ENCODE measurements at regions not wholly inside any gene's neighbourhood (a gene's known extent, or its start where the extent isn't known, plus 50 kb on each side); places are given as distances from the start of the nearest gene placed in this dataset.
"Not testable (repeated sequence)": the region's sequence is repeated elsewhere in the genome, so short reads cannot be mapped to it uniquely, and the experiment has no call there.

DNA sequence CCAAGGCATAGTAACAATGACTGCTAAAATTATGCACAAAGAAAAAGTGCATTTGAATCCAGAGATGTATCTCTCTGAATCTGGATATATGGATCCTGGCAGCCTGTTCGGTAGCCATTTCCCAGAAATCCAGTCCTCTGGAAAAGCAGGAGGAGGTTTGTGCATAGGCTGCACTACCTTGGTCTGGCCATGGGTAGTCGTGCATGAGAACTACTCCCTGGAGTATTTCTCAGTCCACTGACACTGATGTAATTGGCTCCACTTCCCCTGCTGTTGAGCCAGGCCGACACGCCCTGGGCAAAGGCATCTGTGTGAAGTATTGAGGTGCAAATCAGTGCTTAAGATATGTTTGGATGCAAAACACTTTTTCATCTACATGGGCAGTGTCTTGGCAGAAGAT, 2793.8 kb downstream of the RPIA start:
- not testable (repeated sequence) for H3K56ac ChIP-seq (ENCODE audit: insufficient read length, low read depth, low read length); H3K23ac ChIP-seq (ENCODE audit: insufficient read length, low read depth, low read length); H3K9me3 ChIP-seq (ENCODE audit: control insufficient read depth, low read depth, low read length); H2AK5ac ChIP-seq (ENCODE audit: insufficient read length, low read length); H2BK15ac ChIP-seq (ENCODE audit: low read depth, low read length); H3K4ac ChIP-seq (ENCODE audit: low read depth, low read length); H3K4me1 Mint-ChIP-seq; H4K20me1 ChIP-seq (ENCODE audit: control insufficient read depth, insufficient read depth, insufficient read length); DNase-seq; H3K4me2 ChIP-seq (ENCODE audit: insufficient read depth, insufficient read length, low read length); H3K36me3 Mint-ChIP-seq (ENCODE audit: insufficient read depth in 1 of 3, low read depth in 3 of 3); H3K4me3 Mint-ChIP-seq; H2BK20ac ChIP-seq (ENCODE audit: low read depth, low read length, poor library complexity, severe bottlenecking); H3K27me3 Mint-ChIP-seq (ENCODE audit: low read depth); H3K79me1 ChIP-seq (ENCODE audit: insufficient read depth, low read depth, low read length, poor library complexity, severe bottlenecking); H3K9ac ChIP-seq (ENCODE audit: extremely low read depth, insufficient read length, low read length); H3K27me3 ChIP-seq (ENCODE audit: insufficient read depth, low read length); H3K18ac ChIP-seq (ENCODE audit: insufficient read length, low read depth, low read length); H2AFZ ChIP-seq (ENCODE audit: low read length); H3K14ac ChIP-seq (ENCODE audit: insufficient read depth, low read length); H2BK120ac ChIP-seq (ENCODE audit: low read depth, low read length, poor library complexity, severe bottlenecking); H2BK5ac ChIP-seq (ENCODE audit: insufficient read length, low read length); H4K5ac ChIP-seq (ENCODE audit: insufficient read length, low read depth, low read length); H2BK12ac ChIP-seq (ENCODE audit: insufficient read length, low read depth, low read length); H4K91ac ChIP-seq (ENCODE audit: insufficient read length, low read depth, low read length); H3K4me1 ChIP-seq (ENCODE audit: insufficient read depth, low read length); H3K27ac Mint-ChIP-seq; H3T11ph ChIP-seq (ENCODE audit: low read length); H4K8ac ChIP-seq (replicated peaks; ENCODE audit: insufficient read length, low read depth, low read length); H3K23me2 ChIP-seq (ENCODE audit: insufficient read length, low read depth, low read length, poor library complexity, severe bottlenecking); H3K79me2 ChIP-seq (ENCODE audit: insufficient read depth, low read length); H3K27ac ChIP-seq (ENCODE audit: insufficient read length, low read depth, low read length)
- H3K9me3 Mint-ChIP-seq = peaks cover 15% of the 10 kb centered on the region in 2 experiments
- no CpG with 5 or more reads among the region's 4 CpGs for WGBS (ENCODE audit: extremely low coverage, insufficient read length, low lambda C conversion rate)

- H3T11ph ChIP-seq (ENCODE audit: low read length); H3K23ac ChIP-seq (ENCODE audit: insufficient read length, low read depth, low read length); H3K56ac ChIP-seq (ENCODE audit: insufficient read length, low read depth, low read length); H3K14ac ChIP-seq (ENCODE audit: insufficient read depth, low read length); H2BK12ac ChIP-seq (ENCODE audit: insufficient read length, low read depth, low read length); H3K79me1 ChIP-seq (ENCODE audit: insufficient read depth, low read depth, low read length, poor library complexity, severe bottlenecking); H3K4me3 Mint-ChIP-seq; H3K9me3 ChIP-seq (ENCODE audit: control insufficient read depth, low read depth, low read length); H3K9ac ChIP-seq (ENCODE audit: extremely low read depth, insufficient read length, low read length); H2BK5ac ChIP-seq (ENCODE audit: insufficient read length, low read length); H3K4me1 ChIP-seq (ENCODE audit: insufficient read depth, low read length); H2AK5ac ChIP-seq (ENCODE audit: insufficient read length, low read length); H4K8ac ChIP-seq (replicated peaks; ENCODE audit: insufficient read length, low read depth, low read length); H2AFZ ChIP-seq (ENCODE audit: low read length); H3K23me2 ChIP-seq (ENCODE audit: insufficient read length, low read depth, low read length, poor library complexity, severe bottlenecking); H4K5ac ChIP-seq (ENCODE audit: insufficient read length, low read depth, low read length); H3K27me3 ChIP-seq (ENCODE audit: insufficient read depth, low read length); H3K27me3 Mint-ChIP-seq (ENCODE audit: low read depth); H3K4me2 ChIP-seq (ENCODE audit: insufficient read depth, insufficient read length, low read length); H3K27ac Mint-ChIP-seq; H3K4me1 Mint-ChIP-seq; H3K18ac ChIP-seq (ENCODE audit: insufficient read length, low read depth, low read length); H2BK15ac ChIP-seq (ENCODE audit: low read depth, low read length); H2BK20ac ChIP-seq (ENCODE audit: low read depth, low read length, poor library complexity, severe bottlenecking); H3K79me2 ChIP-seq (ENCODE audit: insufficient read depth, low read length); DNase-seq; H4K20me1 ChIP-seq (ENCODE audit: control insufficient read depth, insufficient read depth, insufficient read length); H2BK120ac ChIP-seq (ENCODE audit: low read depth, low read length, poor library complexity, severe bottlenecking); H4K91ac ChIP-seq (ENCODE audit: insufficient read length, low read depth, low read length); H3K4ac ChIP-seq (ENCODE audit: low read depth, low read length); H3K27ac ChIP-seq (ENCODE audit: insufficient read length, low read depth, low read length): not testable (repeated sequence)
- H3K9me3 Mint-ChIP-seq = peaks cover 41 to 55% of the 10 kb centered on the region in 2 experiments
- WGBS (ENCODE audit: extremely low coverage, insufficient read length, low lambda C conversion rate) = no CpG with 5 or more reads among the region's 18 CpGs
- H3K36me3 Mint-ChIP-seq (ENCODE audit: insufficient read depth in 1 of 3, low read depth in 3 of 3) = peaks cover 9 to 17% (median 9%) of the 10 kb centered on the region in 3 experiments; a peak in 6 of 7 replicates
Measured at GRCh38 chr2:91497129-91498064, 2805.9 kb downstream of the RPIA start.
